ENCODE measurements at regions not wholly inside any gene's neighbourhood (a gene's known extent, or its start where the extent isn't known, plus 50 kb on each side); places are given as distances from the start of the nearest gene placed in this dataset.

GRCh38 chr14:97390096-97390724 lies 593.0 kb downstream of the VRK1 start:
- Mint-ChIP-seq H3K4me3 (no peak overlapping the region), H3K27me3 (no peaks in the 10 kb centered on the region), H3K36me3 (no peaks in the 10 kb centered on the region), H3K4me1 (no peaks in the 10 kb centered on the region), H3K27ac (no peak overlapping the region), H3K9me3 (no peaks in the 10 kb centered on the region)
- ATAC-seq (ENCODE audit: low read depth), result no peak
- DNase-seq (ENCODE audit: low spot score in 2 of 2), result no peak

GRCh38 chr14:97393244-97393643 lies 596.1 kb downstream of the VRK1 start:
- no peak for ATAC-seq (ENCODE audit: low read depth)
- Mint-ChIP-seq H3K36me3 (no peaks in the 10 kb centered on the region), H3K27me3 (no peaks in the 10 kb centered on the region), H3K4me3 (no peak overlapping the region), H3K9me3 (peaks cover 3% of the 10 kb centered on the region), H3K27ac (no peak overlapping the region), H3K4me1 (no peaks in the 10 kb centered on the region)
- DNase-seq (ENCODE audit: low spot score in 2 of 2), result no peak

GRCh38 chr14:97395068-97395467 lies 597.9 kb downstream of the VRK1 start:
- H3K27me3 Mint-ChIP-seq, result no peaks in the 10 kb centered on the region
- peaks cover 4% of the 10 kb centered on the region for H3K9me3 Mint-ChIP-seq
- ATAC-seq (ENCODE audit: low read depth) (no peak), DNase-seq (ENCODE audit: low spot score in 2 of 2) (no peak)
- H3K27ac Mint-ChIP-seq, result no peak overlapping the region
- H3K36me3 Mint-ChIP-seq, result no peaks in the 10 kb centered on the region
- H3K4me3 Mint-ChIP-seq, result no peak overlapping the region
- no peaks in the 10 kb centered on the region for H3K4me1 Mint-ChIP-seq

- Mint-ChIP-seq H3K4me3 (no peak overlapping the region), H3K27ac (no peak overlapping the region), H3K27me3 (no peaks in the 10 kb centered on the region), H3K9me3 (peaks cover 6% of the 10 kb centered on the region), H3K4me1 (no peaks in the 10 kb centered on the region), H3K36me3 (no peaks in the 10 kb centered on the region)
- DNase-seq (ENCODE audit: low spot score in 2 of 2), result no peak
- no peak for ATAC-seq (ENCODE audit: low read depth)
Measured at GRCh38 chr14:97401714-97402113, 604.5 kb downstream of the VRK1 start.

- DNase-seq (ENCODE audit: low spot score in 2 of 2) (no peak), ATAC-seq (ENCODE audit: low read depth) (no peak)
- H3K9me3 Mint-ChIP-seq, result peaks cover 6% of the 10 kb centered on the region
- H3K36me3 Mint-ChIP-seq, result no peaks in the 10 kb centered on the region
- H3K27ac Mint-ChIP-seq, result no peak overlapping the region
- no peaks in the 10 kb centered on the region for H3K4me1 Mint-ChIP-seq
- H3K27me3 Mint-ChIP-seq, result no peaks in the 10 kb centered on the region
- H3K4me3 Mint-ChIP-seq, result no peak overlapping the region
Measured at GRCh38 chr14:97402279-97402678, 605.1 kb downstream of the VRK1 start.

GRCh38 chr14:97407701-97408407 lies 610.7 kb downstream of the VRK1 start:
- DNase-seq (ENCODE audit: low spot score in 2 of 2), result no peak
- no peaks in the 10 kb centered on the region for H3K27me3 Mint-ChIP-seq
- no peaks in the 10 kb centered on the region for H3K36me3 Mint-ChIP-seq
- H3K27ac Mint-ChIP-seq, result no peak overlapping the region
- H3K9me3 Mint-ChIP-seq, result no peaks in the 10 kb centered on the region
- no peaks in the 10 kb centered on the region for H3K4me1 Mint-ChIP-seq
- ATAC-seq (ENCODE audit: low read depth), result no peak
- H3K4me3 Mint-ChIP-seq, result no peak overlapping the region

GRCh38 chr14:97408503-97408902 lies 611.3 kb downstream of the VRK1 start:
- H3K36me3 Mint-ChIP-seq, result no peaks in the 10 kb centered on the region
- no peaks in the 10 kb centered on the region for H3K9me3 Mint-ChIP-seq
- DNase-seq (ENCODE audit: low spot score in 2 of 2) (no peak), ATAC-seq (ENCODE audit: low read depth) (no peak)
- no peaks in the 10 kb centered on the region for H3K27me3 Mint-ChIP-seq
- no peak overlapping the region for H3K4me3 Mint-ChIP-seq
- H3K4me1 Mint-ChIP-seq, result no peaks in the 10 kb centered on the region
- H3K27ac Mint-ChIP-seq, result no peak overlapping the region

GRCh38 chr14:97408937-97409815 lies 612.0 kb downstream of the VRK1 start:
- Mint-ChIP-seq H3K4me3 (no peak overlapping the region), H3K36me3 (no peaks in the 10 kb centered on the region), H3K27me3 (no peaks in the 10 kb centered on the region), H3K4me1 (no peaks in the 10 kb centered on the region), H3K9me3 (no peaks in the 10 kb centered on the region), H3K27ac (no peak overlapping the region)
- DNase-seq (ENCODE audit: low spot score in 2 of 2) (no peak), ATAC-seq (ENCODE audit: low read depth) (no peak)

GRCh38 chr14:97410667-97411620 lies 613.8 kb downstream of the VRK1 start:
- Mint-ChIP-seq H3K27me3 (peaks cover 3% of the 10 kb centered on the region), H3K4me3 (no peak overlapping the region), H3K9me3 (no peaks in the 10 kb centered on the region), H3K27ac (no peak overlapping the region), H3K4me1 (no peaks in the 10 kb centered on the region), H3K36me3 (no peaks in the 10 kb centered on the region)
- DNase-seq (ENCODE audit: low spot score in 2 of 2) (no peak), ATAC-seq (ENCODE audit: low read depth) (no peak)

- DNase-seq (ENCODE audit: low spot score in 2 of 2) (no peak), ATAC-seq (ENCODE audit: low read depth) (no peak)
- H3K4me1 Mint-ChIP-seq, result no peaks in the 10 kb centered on the region
- no peaks in the 10 kb centered on the region for H3K36me3 Mint-ChIP-seq
- H3K4me3 Mint-ChIP-seq, result no peak overlapping the region
- H3K27ac Mint-ChIP-seq, result no peak overlapping the region
- H3K9me3 Mint-ChIP-seq, result no peaks in the 10 kb centered on the region
- peaks cover 4% of the 10 kb centered on the region for H3K27me3 Mint-ChIP-seq
Measured at GRCh38 chr14:97411938-97412612, 614.9 kb downstream of the VRK1 start.

GRCh38 chr14:97413022-97413539 lies 615.9 kb downstream of the VRK1 start:
- Mint-ChIP-seq H3K36me3 (no peaks in the 10 kb centered on the region), H3K4me3 (no peak overlapping the region), H3K4me1 (no peaks in the 10 kb centered on the region), H3K9me3 (no peaks in the 10 kb centered on the region), H3K27me3 (peaks cover 4% of the 10 kb centered on the region), H3K27ac (no peak overlapping the region)
- DNase-seq (ENCODE audit: low spot score in 2 of 2) (no peak), ATAC-seq (ENCODE audit: low read depth) (no peak)

GRCh38 chr14:97413966-97414717 lies 617.0 kb downstream of the VRK1 start:
- DNase-seq (ENCODE audit: low spot score in 2 of 2), result no peak
- Mint-ChIP-seq H3K4me1 (no peaks in the 10 kb centered on the region), H3K36me3 (no peaks in the 10 kb centered on the region), H3K4me3 (no peak overlapping the region), H3K27me3 (peaks cover 4% of the 10 kb centered on the region), H3K9me3 (no peaks in the 10 kb centered on the region), H3K27ac (no peak overlapping the region)
- ATAC-seq (ENCODE audit: low read depth), result no peak
